ENCODE measurements at regions not wholly inside any gene's neighbourhood (a gene's known extent, or its start where the extent isn't known, plus 50 kb on each side); places are given as distances from the start of the nearest gene placed in this dataset.

DNA sequence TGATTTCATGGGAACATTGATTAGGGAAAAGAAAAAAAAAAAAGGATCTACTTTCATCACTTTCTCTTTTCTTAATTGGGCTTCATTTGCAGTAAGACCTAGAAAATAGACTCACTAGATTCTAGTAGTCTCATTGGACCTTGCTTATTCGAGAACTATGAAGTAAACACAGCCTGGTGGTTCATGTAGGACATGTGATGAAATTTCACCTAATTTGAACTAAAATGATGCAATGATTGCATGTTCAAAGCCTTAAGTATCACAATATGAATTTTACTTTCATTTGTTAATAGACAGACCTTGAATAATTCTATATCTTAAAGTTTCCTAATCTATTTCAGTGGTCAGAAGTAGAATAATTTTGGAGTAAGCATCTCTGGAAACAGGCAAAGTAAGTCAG, 688.9 kb upstream of the NRXN1 start:
- Histone ChIP-seq H3F3A (ENCODE audit: insufficient read depth) (no peaks in the 10 kb centered on the region), H3K4me2 (ENCODE audit: unreplicated experiment) (no peak overlapping the region), H3K4me1 (ENCODE audit: insufficient read depth) (no peaks in the 10 kb centered on the region), H3K9ac (no peak overlapping the region), H3K9me2 (ENCODE audit: insufficient read depth) (no peaks in the 10 kb centered on the region), H4K20me1 (ENCODE audit: insufficient read depth) (no peaks in the 10 kb centered on the region), H3K9me3 (ENCODE audit: low read depth) (no peaks in the 10 kb centered on the region), H3K27ac (no peak overlapping the region), H3K27me3 (replicated peaks; ENCODE audit: insufficient read depth) (no peaks in the 10 kb centered on the region), H3K36me3 (ENCODE audit: low read depth) (no peaks in the 10 kb centered on the region), H2AFZ (no peak overlapping the region), H3K4me3 (no peak overlapping the region), H3K79me2 (ENCODE audit: insufficient read depth) (no peaks in the 10 kb centered on the region)
- WGBS, 2 experiments (ENCODE audit: low coverage in 1 of 2, low lambda C conversion rate in 2 of 2, missing lambda C conversion rate in 2 of 2) = 5 to 10% methylated on average over 1 of the region's 1 CpG
- in situ Hi-C loops (cut with MboI) = no loop called here
- DNase-seq = no peak
- TF ChIP-seq EZH2phosphoT487 (IDR thresholded peaks at IDR 0.05; ENCODE audit: insufficient read depth, low read depth) (no peak), EZH2 (IDR thresholded peaks at IDR 0.05; ENCODE audit: insufficient read depth, poor library complexity, severe bottlenecking) (no peak)

DNA sequence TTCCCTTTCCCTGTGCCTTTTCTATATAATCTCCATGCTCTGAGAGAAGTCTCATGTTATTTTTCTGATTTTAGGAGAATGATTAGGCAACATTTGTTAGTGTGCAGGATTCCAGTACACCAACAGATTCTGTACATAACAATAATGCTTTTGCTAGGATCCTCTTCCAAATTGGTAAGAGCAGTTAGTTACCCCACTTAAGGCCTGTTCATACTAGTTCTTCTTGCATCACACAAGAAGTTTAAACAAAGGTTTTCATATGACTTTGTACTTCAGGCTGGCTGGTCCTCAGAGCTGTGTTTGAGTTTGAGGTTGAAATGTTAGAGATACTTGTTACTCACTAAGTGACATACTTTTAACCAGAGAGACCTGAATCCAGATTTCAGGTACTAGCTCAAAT, 686.9 kb upstream of the NRXN1 start:
- in situ Hi-C loops (cut with MboI) = no loop called here
- H3K36me3 ChIP-seq (ENCODE audit: low read depth) = no peaks in the 10 kb centered on the region
- DNase-seq = no peak
- no peak overlapping the region for H3K27ac ChIP-seq
- no peak overlapping the region for H3K9ac ChIP-seq
- no peaks in the 10 kb centered on the region for H3K27me3 ChIP-seq (replicated peaks; ENCODE audit: insufficient read depth)
- no peak overlapping the region for H3K4me2 ChIP-seq (ENCODE audit: unreplicated experiment)
- no peak overlapping the region for H2AFZ ChIP-seq
- H3K9me2 ChIP-seq (ENCODE audit: insufficient read depth) = no peaks in the 10 kb centered on the region
- H3K9me3 ChIP-seq (ENCODE audit: low read depth) = no peaks in the 10 kb centered on the region
- no peak for TF ChIP-seq EZH2phosphoT487 (IDR thresholded peaks at IDR 0.05; ENCODE audit: insufficient read depth, low read depth)
- TF ChIP-seq EZH2 (IDR thresholded peaks at IDR 0.05; ENCODE audit: insufficient read depth, poor library complexity, severe bottlenecking) = no peak
- H3K4me1 ChIP-seq (ENCODE audit: insufficient read depth) = no peaks in the 10 kb centered on the region
- no peaks in the 10 kb centered on the region for H4K20me1 ChIP-seq (ENCODE audit: insufficient read depth)
- H3F3A ChIP-seq (ENCODE audit: insufficient read depth) = no peaks in the 10 kb centered on the region
- no peaks in the 10 kb centered on the region for H3K79me2 ChIP-seq (ENCODE audit: insufficient read depth)
- H3K4me3 ChIP-seq = no peak overlapping the region

DNA sequence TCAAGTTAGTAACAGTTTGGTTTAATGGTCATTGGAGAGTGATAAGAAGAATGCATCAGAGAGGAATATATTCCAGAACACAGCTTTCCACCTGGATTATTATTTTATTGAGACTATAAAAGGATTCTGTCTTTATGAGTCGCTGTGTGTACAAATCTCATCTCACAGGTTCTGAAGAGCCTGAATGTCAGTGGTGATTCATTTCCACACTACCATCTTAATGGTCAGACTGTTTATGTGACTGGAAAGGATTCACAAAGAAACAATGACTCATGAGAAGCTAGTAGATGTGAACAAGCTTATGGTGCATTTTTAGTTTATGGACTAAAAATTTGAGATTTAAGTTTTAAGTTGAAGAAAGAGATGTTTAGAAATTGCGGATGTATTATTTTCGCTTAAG, 685.4 kb upstream of the NRXN1 start:
- in situ Hi-C loops (cut with MboI) = no loop called here
- H4K20me1 ChIP-seq (ENCODE audit: insufficient read depth) = no peaks in the 10 kb centered on the region

DNA sequence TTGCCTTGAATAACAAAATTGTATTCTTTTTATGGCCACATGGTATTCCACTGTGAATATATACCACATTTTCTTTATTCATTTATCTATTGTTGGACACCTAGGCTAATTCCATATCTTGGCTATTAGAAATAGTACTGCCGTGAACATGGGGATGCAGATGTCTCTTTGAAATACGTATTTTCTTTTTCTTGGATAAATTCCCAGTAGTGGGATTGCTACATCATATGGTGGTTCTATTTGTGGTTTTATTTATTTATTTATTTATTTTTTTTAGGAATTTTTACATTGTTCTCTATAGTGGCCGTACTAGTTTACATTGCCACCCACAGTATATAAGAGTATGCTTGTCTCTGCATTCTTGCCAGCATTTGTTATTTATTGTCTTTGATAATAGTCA, 679.8 kb upstream of the NRXN1 start:
- no peaks in the 10 kb centered on the region for H3K79me2 ChIP-seq (ENCODE audit: insufficient read depth)
- no peak for DNase-seq
- no peaks in the 10 kb centered on the region for H3K9me3 ChIP-seq (ENCODE audit: low read depth)
- H3K4me1 ChIP-seq (ENCODE audit: insufficient read depth) = no peaks in the 10 kb centered on the region
- no peaks in the 10 kb centered on the region for H3F3A ChIP-seq (ENCODE audit: insufficient read depth)
- WGBS, 2 experiments (ENCODE audit: low coverage in 1 of 2, low lambda C conversion rate in 2 of 2, missing lambda C conversion rate in 2 of 2) = 14 to 23% methylated on average over 3 of the region's 3 CpGs
- H3K9me2 ChIP-seq (ENCODE audit: insufficient read depth) = no peaks in the 10 kb centered on the region
- H4K20me1 ChIP-seq (ENCODE audit: insufficient read depth) = no peaks in the 10 kb centered on the region
- in situ Hi-C loops (cut with MboI) = no loop called here
- H3K9ac ChIP-seq = no peak overlapping the region
- H3K36me3 ChIP-seq (ENCODE audit: low read depth) = no peaks in the 10 kb centered on the region
- no peak overlapping the region for H2AFZ ChIP-seq
- TF ChIP-seq EZH2 (IDR thresholded peaks at IDR 0.05; ENCODE audit: insufficient read depth, poor library complexity, severe bottlenecking) (no peak), EZH2phosphoT487 (IDR thresholded peaks at IDR 0.05; ENCODE audit: insufficient read depth, low read depth) (no peak)
- H3K4me2 ChIP-seq (ENCODE audit: unreplicated experiment) = no peak overlapping the region
- no peak overlapping the region for H3K27ac ChIP-seq
- no peaks in the 10 kb centered on the region for H3K27me3 ChIP-seq (replicated peaks; ENCODE audit: insufficient read depth)
- no peak overlapping the region for H3K4me3 ChIP-seq

More for the DNA sequence above, 685.4 kb upstream of the NRXN1 start:
- Histone ChIP-seq H2AFZ (no peak overlapping the region), H3K4me2 (ENCODE audit: unreplicated experiment) (no peak overlapping the region), H3F3A (ENCODE audit: insufficient read depth) (no peaks in the 10 kb centered on the region), H3K9ac (no peak overlapping the region), H3K79me2 (ENCODE audit: insufficient read depth) (no peaks in the 10 kb centered on the region), H3K9me2 (ENCODE audit: insufficient read depth) (no peaks in the 10 kb centered on the region), H3K4me3 (no peak overlapping the region), H3K36me3 (ENCODE audit: low read depth) (no peaks in the 10 kb centered on the region), H3K27me3 (replicated peaks; ENCODE audit: insufficient read depth) (no peaks in the 10 kb centered on the region), H3K27ac (no peak overlapping the region), H3K9me3 (ENCODE audit: low read depth) (no peaks in the 10 kb centered on the region), H3K4me1 (ENCODE audit: insufficient read depth) (no peaks in the 10 kb centered on the region)
- 48 to 54% methylated on average over 3 of the region's 3 CpGs for WGBS, 2 experiments (ENCODE audit: low coverage in 1 of 2, low lambda C conversion rate in 2 of 2, missing lambda C conversion rate in 2 of 2)
- peak; percentile 68 for DNase-seq
- TF ChIP-seq EZH2 (IDR thresholded peaks at IDR 0.05; ENCODE audit: insufficient read depth, poor library complexity, severe bottlenecking) (no peak), EZH2phosphoT487 (IDR thresholded peaks at IDR 0.05; ENCODE audit: insufficient read depth, low read depth) (no peak)

DNA sequence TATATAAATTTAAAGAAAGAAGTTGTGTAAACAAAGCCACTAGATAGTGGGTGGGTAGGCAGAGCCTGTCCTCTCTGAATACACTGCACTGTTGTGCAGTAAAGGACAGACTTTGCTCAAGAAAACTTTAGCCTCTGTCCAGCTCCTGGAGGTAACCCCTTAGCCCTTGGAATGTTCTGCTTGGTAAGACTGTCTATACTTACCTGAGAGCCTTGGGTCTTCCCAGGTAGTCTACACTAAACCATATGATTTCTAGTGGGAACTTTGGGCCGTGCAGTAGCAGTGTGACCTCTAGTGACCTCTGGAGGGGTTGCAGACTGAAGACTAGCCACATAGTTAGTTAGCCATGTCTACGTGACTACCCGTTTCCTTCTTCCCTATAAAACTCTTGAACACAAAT, 678.3 kb upstream of the NRXN1 start:
- H3K36me3 ChIP-seq (ENCODE audit: low read depth) = no peaks in the 10 kb centered on the region
- DNase-seq = no peak
- H2AFZ ChIP-seq = no peak overlapping the region
- H3F3A ChIP-seq (ENCODE audit: insufficient read depth) = no peaks in the 10 kb centered on the region
- 15 to 33% methylated on average over 3 of the region's 3 CpGs for WGBS, 2 experiments (ENCODE audit: low coverage in 1 of 2, low lambda C conversion rate in 2 of 2, missing lambda C conversion rate in 2 of 2)
- no peaks in the 10 kb centered on the region for H4K20me1 ChIP-seq (ENCODE audit: insufficient read depth)
- H3K4me2 ChIP-seq (ENCODE audit: unreplicated experiment) = no peak overlapping the region
- no peaks in the 10 kb centered on the region for H3K9me2 ChIP-seq (ENCODE audit: insufficient read depth)
- TF ChIP-seq EZH2 (IDR thresholded peaks at IDR 0.05; ENCODE audit: insufficient read depth, poor library complexity, severe bottlenecking) = no peak
- TF ChIP-seq EZH2phosphoT487 (IDR thresholded peaks at IDR 0.05; ENCODE audit: insufficient read depth, low read depth) = no peak
- H3K9ac ChIP-seq = no peak overlapping the region
- H3K4me1 ChIP-seq (ENCODE audit: insufficient read depth) = no peaks in the 10 kb centered on the region
- no peaks in the 10 kb centered on the region for H3K79me2 ChIP-seq (ENCODE audit: insufficient read depth)
- H3K9me3 ChIP-seq (ENCODE audit: low read depth) = no peaks in the 10 kb centered on the region
- no peak overlapping the region for H3K27ac ChIP-seq
- H3K27me3 ChIP-seq (replicated peaks; ENCODE audit: insufficient read depth) = no peaks in the 10 kb centered on the region
- no peak overlapping the region for H3K4me3 ChIP-seq
- in situ Hi-C loops (cut with MboI) = no loop called here

All from GM23248 (cell line).